WERI-Rb-1 (cell line): ENCODE measurements at regions not wholly inside any gene's neighbourhood (a gene's known extent, or its start where the extent isn't known, plus 50 kb on each side); places are given as distances from the start of the nearest gene placed in this dataset.

Experiments used
- DNase-seq: peaks from one replicate; pipeline ENCODE4 v3.0.0-alpha.2; 2020
- H3K27ac ChIP-seq: fragments of 250-450 bp; sonication (Bioruptor Pico); 2 replicates; pipeline ENCODE4 v1.5.1; 2020; ENCODE audit warnings: mild to moderate bottlenecking, moderate library complexity
- H3K27me3 ChIP-seq: fragments of 250-450 bp; sonication (Bioruptor Pico); 2 replicates; pipeline ENCODE4 v1.5.1; 2021; ENCODE audit warnings: mild to moderate bottlenecking, low read depth, moderate library complexity; ENCODE audit not compliant: insufficient read depth, severe bottlenecking
- H3K36me3 ChIP-seq: fragments of 250-450 bp; sonication (Bioruptor Pico); 2 replicates; pipeline ENCODE4 v1.5.1; 2020; ENCODE audit warnings: mild to moderate bottlenecking, moderate library complexity
- H3K4me3 ChIP-seq: 2 replicates; pipeline ENCODE4 v1.5.1; 2011; ENCODE audit warnings: low read depth, mild to moderate bottlenecking, control low read depth, low read length
- H3K9me3 ChIP-seq: fragments of 250-450 bp; sonication (Bioruptor Pico); 2 replicates; pipeline ENCODE4 v1.5.1; 2021; ENCODE audit warnings: mild to moderate bottlenecking, moderate library complexity; ENCODE audit not compliant: severe bottlenecking
- TF ChIP-seq, protein P1 (sequence below): IDR thresholded peaks from 2 replicates; pipeline ENCODE4 v1.5.1; 2011; ENCODE audit warnings: low read depth, mild to moderate bottlenecking, control low read depth, inconsistent platforms, low read length

DNA sequence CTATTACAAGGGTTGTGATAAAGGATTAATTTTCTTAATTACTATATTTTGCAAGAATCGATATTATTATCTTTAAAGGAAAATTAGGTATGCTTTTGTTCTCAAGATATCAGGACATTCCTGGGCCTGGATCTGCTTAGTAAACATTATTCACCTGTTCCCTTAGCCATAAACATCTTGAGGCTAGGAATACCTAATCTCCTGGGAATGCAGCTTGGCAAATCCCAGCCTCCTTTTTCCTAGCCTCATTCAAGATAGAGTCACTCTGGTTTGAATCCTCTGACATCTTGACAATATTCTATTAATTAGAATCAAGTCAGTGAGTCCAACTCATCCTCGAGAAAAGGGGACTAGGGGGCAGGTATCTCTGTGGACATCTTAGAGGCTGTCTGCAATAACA, 327.1 kb downstream of the STIM2 start:
- no peaks in the 10 kb centered on the region for H3K9me3 ChIP-seq
- no peaks in the 10 kb centered on the region for H3K27me3 ChIP-seq
- H3K4me3 ChIP-seq, result no peak overlapping the region
- H3K27ac ChIP-seq, result no peak overlapping the region
- DNase-seq, result no peak
- TF ChIP-seq, protein P1, sequence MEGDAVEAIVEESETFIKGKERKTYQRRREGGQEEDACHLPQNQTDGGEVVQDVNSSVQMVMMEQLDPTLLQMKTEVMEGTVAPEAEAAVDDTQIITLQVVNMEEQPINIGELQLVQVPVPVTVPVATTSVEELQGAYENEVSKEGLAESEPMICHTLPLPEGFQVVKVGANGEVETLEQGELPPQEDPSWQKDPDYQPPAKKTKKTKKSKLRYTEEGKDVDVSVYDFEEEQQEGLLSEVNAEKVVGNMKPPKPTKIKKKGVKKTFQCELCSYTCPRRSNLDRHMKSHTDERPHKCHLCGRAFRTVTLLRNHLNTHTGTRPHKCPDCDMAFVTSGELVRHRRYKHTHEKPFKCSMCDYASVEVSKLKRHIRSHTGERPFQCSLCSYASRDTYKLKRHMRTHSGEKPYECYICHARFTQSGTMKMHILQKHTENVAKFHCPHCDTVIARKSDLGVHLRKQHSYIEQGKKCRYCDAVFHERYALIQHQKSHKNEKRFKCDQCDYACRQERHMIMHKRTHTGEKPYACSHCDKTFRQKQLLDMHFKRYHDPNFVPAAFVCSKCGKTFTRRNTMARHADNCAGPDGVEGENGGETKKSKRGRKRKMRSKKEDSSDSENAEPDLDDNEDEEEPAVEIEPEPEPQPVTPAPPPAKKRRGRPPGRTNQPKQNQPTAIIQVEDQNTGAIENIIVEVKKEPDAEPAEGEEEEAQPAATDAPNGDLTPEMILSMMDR, result no peak
- no peaks in the 10 kb centered on the region for H3K36me3 ChIP-seq

DNA sequence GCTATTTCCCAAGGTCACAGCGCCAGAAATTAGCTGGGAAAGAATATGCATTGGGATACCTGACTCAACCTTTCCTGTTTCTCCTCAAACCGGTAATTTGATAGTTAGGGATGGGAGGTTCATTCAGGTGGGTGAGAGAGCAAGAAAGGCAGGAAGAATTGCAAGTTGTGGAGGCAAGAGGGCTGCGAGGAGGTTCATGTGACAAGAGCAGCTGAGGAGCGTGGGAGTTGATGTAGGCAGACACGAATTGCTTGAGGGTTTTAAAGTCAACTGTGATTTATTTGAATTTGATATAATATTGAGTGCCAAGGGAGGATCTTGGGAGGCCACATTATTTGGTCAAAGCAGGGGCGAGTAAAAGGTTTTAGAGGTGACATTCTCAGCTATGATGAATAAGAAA, 329.0 kb downstream of the STIM2 start:
- Histone ChIP-seq H3K9me3 (no peaks in the 10 kb centered on the region), H3K27ac (no peak overlapping the region), H3K27me3 (no peaks in the 10 kb centered on the region), H3K36me3 (no peaks in the 10 kb centered on the region), H3K4me3 (no peak overlapping the region)
- DNase-seq, result no peak
- TF ChIP-seq, protein P1, result no peak

DNA sequence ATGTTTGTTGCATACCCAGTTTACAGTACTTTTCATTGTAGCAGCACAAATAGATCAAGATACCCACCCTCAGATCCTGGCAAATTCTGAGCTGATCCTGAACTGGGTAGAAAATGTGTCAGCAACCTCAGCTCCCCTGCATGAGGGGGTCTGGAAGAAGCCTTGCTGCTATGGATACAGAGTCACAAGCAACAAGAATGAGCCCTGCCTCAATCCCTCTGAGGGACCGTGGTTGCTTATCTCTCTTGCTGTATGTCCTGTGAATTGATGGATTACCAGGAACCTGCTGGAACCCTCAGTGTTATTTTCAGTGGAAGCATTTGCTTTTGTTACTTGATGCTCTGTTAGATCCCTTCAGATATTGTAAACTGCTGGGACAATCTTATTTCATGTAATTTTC, 331.0 kb downstream of the STIM2 start:
- TF ChIP-seq, protein P1, result no peak

DNA sequence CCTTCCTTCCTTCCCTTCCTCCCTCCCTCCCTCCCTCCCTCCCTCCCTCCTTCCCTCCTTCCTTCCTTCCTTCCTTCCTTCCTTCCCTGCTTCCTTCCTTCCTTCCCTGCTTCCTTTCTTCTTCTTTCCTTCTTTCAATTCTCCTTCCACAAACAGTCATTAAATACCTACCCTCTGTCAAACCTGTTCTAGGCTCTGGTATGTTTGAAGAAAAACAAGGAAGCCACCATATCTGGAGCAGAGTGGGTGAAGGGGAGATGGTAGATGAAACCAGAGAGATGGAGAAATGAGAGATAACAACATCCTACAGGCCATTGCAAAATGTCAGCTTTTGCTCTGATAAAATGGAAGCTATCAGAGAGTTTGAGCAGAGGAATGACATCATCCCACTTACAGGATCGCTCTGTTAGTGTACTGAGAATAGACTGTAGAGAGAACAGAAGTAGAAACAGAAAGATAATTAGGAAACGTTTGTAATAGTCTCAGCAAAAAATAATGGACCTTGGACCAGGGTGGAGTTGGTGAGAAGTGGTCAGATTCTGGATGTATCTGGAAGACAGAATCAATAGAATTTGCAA, 334.0 kb downstream of the STIM2 start:
- Histone ChIP-seq H3K9me3 (no peaks in the 10 kb centered on the region), H3K27me3 (no peaks in the 10 kb centered on the region), H3K4me3 (no peak overlapping the region), H3K27ac (no peak overlapping the region), H3K36me3 (no peaks in the 10 kb centered on the region)
- TF ChIP-seq, protein P1, result no peak
- DNase-seq, result no peak

More for the DNA sequence above, 331.0 kb downstream of the STIM2 start:
- Histone ChIP-seq H3K9me3 (no peaks in the 10 kb centered on the region), H3K27ac (no peak overlapping the region), H3K27me3 (no peaks in the 10 kb centered on the region), H3K36me3 (no peaks in the 10 kb centered on the region), H3K4me3 (no peak overlapping the region)
- no peak for DNase-seq

DNA sequence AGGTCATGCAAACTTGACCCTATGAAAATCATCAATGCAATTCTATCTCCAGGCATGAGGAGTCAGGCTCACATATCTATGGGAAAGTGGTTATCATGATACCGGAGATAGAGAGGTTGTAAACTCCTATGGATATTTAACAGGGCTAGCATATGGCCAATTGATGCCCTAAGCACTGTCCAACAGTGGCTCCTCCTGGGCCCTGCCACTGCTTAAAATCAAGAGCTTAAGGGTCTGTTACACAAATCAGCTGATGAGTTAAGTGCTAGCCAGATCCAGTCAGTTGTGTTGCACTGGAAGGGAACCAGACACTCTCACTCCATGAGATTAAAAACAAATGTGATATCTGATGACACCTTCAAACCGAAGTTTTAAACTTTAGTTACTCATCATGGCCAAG, 337.6 kb downstream of the STIM2 start:
- Histone ChIP-seq H3K9me3 (no peaks in the 10 kb centered on the region), H3K27me3 (no peaks in the 10 kb centered on the region), H3K36me3 (no peaks in the 10 kb centered on the region), H3K27ac (no peak overlapping the region), H3K4me3 (no peak overlapping the region)
- TF ChIP-seq, protein P1, result no peak
- DNase-seq, result peak; percentile 51

DNA sequence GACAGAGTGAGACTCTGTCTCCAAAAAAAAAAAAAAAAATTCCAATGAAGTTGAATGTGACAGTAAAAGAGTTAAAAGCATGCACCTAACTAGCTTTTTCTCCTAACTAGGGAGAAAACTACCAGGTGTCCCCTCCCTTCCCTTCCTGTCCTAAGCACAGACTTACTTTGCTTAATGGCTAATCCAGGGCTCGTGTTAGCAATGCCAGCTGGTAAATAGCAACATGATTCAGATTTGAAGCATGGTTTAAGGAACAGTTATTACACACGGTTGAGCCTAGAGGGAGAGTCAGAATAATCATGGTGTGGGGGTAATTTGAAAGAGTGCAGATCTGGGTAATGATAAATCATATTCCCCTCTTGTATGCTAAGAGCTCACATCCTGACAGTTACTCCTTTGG, 338.3 kb downstream of the STIM2 start:
- Histone ChIP-seq H3K9me3 (peaks cover 4% of the 10 kb centered on the region), H3K36me3 (no peaks in the 10 kb centered on the region), H3K4me3 (no peak overlapping the region), H3K27ac (no peak overlapping the region), H3K27me3 (no peaks in the 10 kb centered on the region)
- TF ChIP-seq, protein P1, result no peak
- DNase-seq, result peak; percentile 45
